Lower lobe of right lung (tissue), 2 donors: ENCODE measurements at regions not wholly inside any gene's neighbourhood (a gene's known extent, or its start where the extent isn't known, plus 50 kb on each side); places are given as distances from the start of the nearest gene placed in this dataset.
A peak's percentile ranks its signal among the peaks of the same experiment; 100 is the strongest.

Source experiments
- ATAC-seq, 2 donors: fragments of 200-7000 bp; cut with Tn5 transposase; one replicate each; pipeline ENCODE4 v1.9.1; 2020 to 2022; ENCODE audit warnings: mild to moderate bottlenecking in 2 of 2, moderate library complexity in 2 of 2
- DNase-seq: peaks from one replicate; pipeline ENCODE4 v3.0.0-alpha.2; 2020
- H3K27ac ChIP-seq: fragments of 200-600 bp; one replicate; pipeline ENCODE4 v1.8.0; 2022
- H3K27me3 ChIP-seq: fragments of 200-600 bp; one replicate; pipeline ENCODE4 v1.8.0; 2022; ENCODE audit warnings: low read depth
- H3K36me3 ChIP-seq: fragments of 200-600 bp; one replicate; pipeline ENCODE4 v1.8.0; 2022; ENCODE audit warnings: mild to moderate bottlenecking
- H3K4me1 ChIP-seq: fragments of 200-600 bp; one replicate; pipeline ENCODE4 v1.8.0; 2022
- H3K4me3 ChIP-seq: fragments of 200-600 bp; one replicate; pipeline ENCODE4 v1.8.0; 2022; ENCODE audit warnings: mild to moderate bottlenecking
- H3K9me3 ChIP-seq: fragments of 200-600 bp; one replicate; pipeline ENCODE4 v1.8.0; 2022
- intact Hi-C: fragments of 100-400 bp; cut with DNase I; formaldehyde crosslinking; loops from one replicate; pipeline ENCODE4 v1.11.0; 2022
- TF ChIP-seq, protein P1 (sequence below): fragments of 200-600 bp; IDR thresholded peaks from one replicate; pipeline ENCODE4 v1.8.0; 2022; ENCODE audit warnings: antibody characterized with exemption, mild to moderate bottlenecking
- donor health status: DM: no; HTN: yes; CAD: no; lungs with severe emphysema.

DNA sequence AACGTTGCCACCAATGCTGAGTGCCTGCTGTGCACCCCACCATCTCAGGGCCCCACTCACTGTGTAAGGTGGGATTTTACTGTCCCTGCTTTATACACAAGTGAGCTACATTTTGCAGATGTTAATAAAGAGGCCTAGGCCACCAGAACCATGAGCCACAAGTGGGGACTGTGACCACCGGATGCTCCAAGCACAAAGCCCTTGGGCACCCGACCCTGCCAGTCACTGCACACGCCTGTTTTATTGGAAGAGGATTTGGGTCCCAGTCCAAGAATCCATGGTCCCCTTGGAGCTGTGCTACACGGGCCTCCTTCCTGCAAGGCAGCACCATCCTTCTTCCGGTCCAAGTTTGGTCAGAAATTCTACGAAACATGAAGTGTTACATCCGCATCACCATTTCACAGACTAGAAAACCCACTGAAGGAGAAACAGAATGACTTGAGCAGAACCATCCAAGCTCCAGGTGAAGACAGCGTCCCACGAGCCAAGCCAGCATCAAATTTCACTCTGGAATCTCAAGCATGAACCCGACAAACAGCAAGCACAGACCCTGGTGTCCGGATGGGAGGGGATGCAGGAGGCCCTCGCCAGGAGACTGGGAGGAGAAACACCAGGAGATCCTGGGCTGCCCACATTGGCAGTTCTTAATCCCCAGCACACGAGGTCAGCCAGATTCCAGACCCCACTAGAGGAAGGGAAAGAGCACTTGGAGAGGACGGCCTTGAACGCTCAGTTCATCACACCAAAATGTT, 226.9 kb downstream of the DLL1 start:
- no peak overlapping the region for H3K4me3 ChIP-seq
- no peaks in the 10 kb centered on the region for H3K27me3 ChIP-seq
- ATAC-seq (no peak), DNase-seq (no peak)
- no peaks in the 10 kb centered on the region for H3K9me3 ChIP-seq
- H3K4me1 ChIP-seq, result no peaks in the 10 kb centered on the region
- TF ChIP-seq, protein P1, sequence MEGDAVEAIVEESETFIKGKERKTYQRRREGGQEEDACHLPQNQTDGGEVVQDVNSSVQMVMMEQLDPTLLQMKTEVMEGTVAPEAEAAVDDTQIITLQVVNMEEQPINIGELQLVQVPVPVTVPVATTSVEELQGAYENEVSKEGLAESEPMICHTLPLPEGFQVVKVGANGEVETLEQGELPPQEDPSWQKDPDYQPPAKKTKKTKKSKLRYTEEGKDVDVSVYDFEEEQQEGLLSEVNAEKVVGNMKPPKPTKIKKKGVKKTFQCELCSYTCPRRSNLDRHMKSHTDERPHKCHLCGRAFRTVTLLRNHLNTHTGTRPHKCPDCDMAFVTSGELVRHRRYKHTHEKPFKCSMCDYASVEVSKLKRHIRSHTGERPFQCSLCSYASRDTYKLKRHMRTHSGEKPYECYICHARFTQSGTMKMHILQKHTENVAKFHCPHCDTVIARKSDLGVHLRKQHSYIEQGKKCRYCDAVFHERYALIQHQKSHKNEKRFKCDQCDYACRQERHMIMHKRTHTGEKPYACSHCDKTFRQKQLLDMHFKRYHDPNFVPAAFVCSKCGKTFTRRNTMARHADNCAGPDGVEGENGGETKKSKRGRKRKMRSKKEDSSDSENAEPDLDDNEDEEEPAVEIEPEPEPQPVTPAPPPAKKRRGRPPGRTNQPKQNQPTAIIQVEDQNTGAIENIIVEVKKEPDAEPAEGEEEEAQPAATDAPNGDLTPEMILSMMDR, result no peak
- no peaks in the 10 kb centered on the region for H3K36me3 ChIP-seq
- no peak overlapping the region for H3K27ac ChIP-seq
- intact Hi-C loops, result no loop called here

DNA sequence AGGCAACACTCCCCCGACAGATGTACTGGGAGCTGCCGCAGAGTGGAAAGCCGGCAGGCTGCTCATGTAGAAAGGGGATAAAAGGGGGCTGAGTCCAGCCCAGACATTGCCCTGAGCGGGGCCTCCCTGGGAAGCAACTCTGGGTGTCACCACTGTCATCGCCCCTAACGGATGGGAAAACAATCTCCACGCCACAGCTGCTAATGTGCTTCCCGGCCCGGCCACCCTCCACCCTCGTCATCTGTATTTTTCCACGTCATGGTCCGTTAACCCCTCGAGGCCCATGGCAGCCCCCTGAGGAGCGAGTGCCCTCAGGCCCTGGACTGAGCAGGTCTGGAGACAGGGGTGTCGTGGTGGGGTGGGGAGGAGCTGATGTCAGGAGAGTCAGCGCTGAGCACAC, 227.4 kb downstream of the DLL1 start:
- H3K4me3 ChIP-seq, result no peak overlapping the region
- H3K36me3 ChIP-seq, result no peaks in the 10 kb centered on the region
- H3K27me3 ChIP-seq, result no peaks in the 10 kb centered on the region
- intact Hi-C loops, result no loop called here
- TF ChIP-seq, protein P1, result no peak
- H3K27ac ChIP-seq, result no peak overlapping the region
- peak in 1 of 2 donors; percentile 7 for ATAC-seq
- no peaks in the 10 kb centered on the region for H3K9me3 ChIP-seq
- H3K4me1 ChIP-seq, result no peaks in the 10 kb centered on the region
- DNase-seq, result peak; percentile 31

DNA sequence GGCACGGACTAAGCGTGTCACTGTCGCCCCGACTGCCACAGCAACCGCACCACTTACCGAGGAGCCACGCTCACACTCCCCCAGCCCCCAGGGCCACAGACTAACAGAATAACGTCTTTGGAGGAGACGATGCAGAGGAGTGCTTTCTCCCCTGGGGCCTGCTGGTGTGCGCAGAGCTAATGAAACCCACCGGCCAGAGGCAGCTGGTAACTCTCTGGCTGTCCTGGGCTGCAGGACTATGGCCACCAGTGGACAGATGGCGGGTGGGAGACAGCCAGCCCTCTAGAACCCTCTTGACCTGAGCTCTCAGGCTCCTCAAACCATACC, 228.0 kb downstream of the DLL1 start:
- Histone ChIP-seq H3K4me3 (no peak overlapping the region), H3K27ac (no peak overlapping the region), H3K36me3 (no peaks in the 10 kb centered on the region), H3K27me3 (no peaks in the 10 kb centered on the region), H3K4me1 (no peaks in the 10 kb centered on the region), H3K9me3 (no peaks in the 10 kb centered on the region)
- ATAC-seq (no peak), DNase-seq (peak; percentile 44)
- intact Hi-C loops, result no loop called here
- TF ChIP-seq, protein P1, result no peak

DNA sequence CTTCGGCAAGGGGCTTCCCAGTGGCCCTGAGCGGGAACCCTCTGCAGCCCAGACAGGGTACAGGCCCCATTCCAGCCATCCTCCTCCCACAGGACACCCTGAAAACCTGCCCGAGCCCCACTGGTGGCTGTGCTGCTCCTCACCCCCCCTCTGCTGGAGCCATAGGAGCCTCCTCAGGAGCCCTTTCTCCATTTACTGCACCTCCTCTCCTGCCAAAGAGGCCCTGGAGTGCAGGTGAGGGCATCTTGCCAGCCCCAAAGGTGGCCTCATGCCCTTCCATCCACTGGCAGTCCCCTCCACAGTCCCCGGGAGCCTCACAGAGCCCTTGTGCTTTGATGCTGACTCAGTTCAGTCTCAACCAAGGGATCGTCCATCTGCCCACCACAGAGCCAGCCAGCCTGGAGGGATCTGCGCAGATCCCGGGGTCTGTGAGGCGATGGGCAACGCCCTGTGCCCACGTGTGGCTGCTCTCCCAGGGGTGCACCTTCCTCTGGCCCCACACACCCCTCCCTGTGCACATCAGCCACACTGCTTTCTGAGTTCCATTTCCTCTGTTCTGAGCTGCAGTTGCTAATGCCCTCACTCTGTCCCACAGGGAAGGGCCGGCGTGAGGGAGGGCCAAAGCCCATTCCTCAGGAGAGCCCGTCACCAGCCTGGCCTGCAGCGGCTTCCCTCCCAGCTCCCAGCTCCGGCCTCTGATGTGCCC, 228.5 kb downstream of the DLL1 start:
- DNase-seq (peak; percentile 29), ATAC-seq (peak in 1 of 2 donors; percentile 24)
- TF ChIP-seq, protein P1, result no peak

DNA sequence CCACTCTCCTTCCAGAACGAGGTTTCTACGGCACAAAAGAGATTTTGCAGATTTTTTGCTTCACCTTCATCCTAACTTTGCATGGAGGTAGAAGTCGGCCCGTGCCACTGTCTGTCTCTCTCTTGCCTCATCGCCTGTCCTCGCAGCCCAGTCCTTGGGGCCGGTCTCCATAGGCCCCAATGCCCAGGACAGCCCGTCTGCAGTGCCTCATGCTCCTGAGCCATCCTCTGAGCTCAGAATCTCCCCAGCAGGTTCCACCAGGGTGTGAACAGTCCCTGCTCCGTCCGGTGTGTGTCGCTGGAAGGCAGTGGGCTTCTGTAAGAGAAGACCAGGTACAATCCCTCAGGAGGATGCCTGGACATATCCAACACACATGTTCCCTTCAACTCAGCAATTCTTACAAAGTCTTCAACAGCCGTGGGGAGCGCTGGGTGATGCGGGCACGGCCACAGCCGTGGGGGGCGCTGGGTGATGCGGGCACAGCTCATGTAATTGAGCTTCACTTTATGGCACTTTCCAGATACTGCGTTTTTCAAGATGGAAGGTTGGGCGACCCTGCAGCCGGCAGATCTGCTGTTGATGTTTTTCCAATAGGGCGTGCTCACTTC, 231.9 kb downstream of the DLL1 start:
- no peaks in the 10 kb centered on the region for H3K4me1 ChIP-seq
- H3K27me3 ChIP-seq, result no peaks in the 10 kb centered on the region
- no peaks in the 10 kb centered on the region for H3K9me3 ChIP-seq
- H3K4me3 ChIP-seq, result no peak overlapping the region
- H3K27ac ChIP-seq, result no peak overlapping the region
- ATAC-seq, result no peak
- TF ChIP-seq, protein P1, result no peak
- no peaks in the 10 kb centered on the region for H3K36me3 ChIP-seq
- intact Hi-C loops, result no loop called here
- DNase-seq, result peak; percentile 38

More for the DNA sequence above, 228.5 kb downstream of the DLL1 start:
- intact Hi-C loops, result no loop called here
- no peaks in the 10 kb centered on the region for H3K4me1 ChIP-seq
- H3K27me3 ChIP-seq, result no peaks in the 10 kb centered on the region
- no peak overlapping the region for H3K27ac ChIP-seq
- no peaks in the 10 kb centered on the region for H3K36me3 ChIP-seq
- no peak overlapping the region for H3K4me3 ChIP-seq
- H3K9me3 ChIP-seq, result no peaks in the 10 kb centered on the region
